ENCODE measurements at regions not wholly inside any gene's neighbourhood (a gene's known extent, or its start where the extent isn't known, plus 50 kb on each side); places are given as distances from the start of the nearest gene placed in this dataset.
"Not testable (repeated sequence)": the region's sequence is repeated elsewhere in the genome, so short reads cannot be mapped to it uniquely, and the experiment has no call there.

- DNase-seq (ENCODE audit: low read depth): no peak
- H3K4me3 ChIP-seq (ENCODE audit: low read depth, low read length): no peak overlapping the region
- in situ Hi-C loops (cut with HindIII; ENCODE audit: low sequenced_read_pairs): no loop called here
- no peak for TF ChIP-seq CTCF (IDR thresholded peaks at IDR 0.05; ENCODE audit: low read depth, low read length, missing control alignments)
These were observed 166.7 kb downstream of the CRLF2 start for GRCh38 chrX:1045680-1046314.

GRCh38 chrX:1041091-1041490, 171.4 kb downstream of the CRLF2 start:
- no peak overlapping the region for H3K4me3 ChIP-seq (ENCODE audit: low read depth, low read length)
- in situ Hi-C loops (cut with HindIII; ENCODE audit: low sequenced_read_pairs): no loop called here
- no peak for DNase-seq (ENCODE audit: low read depth)
- TF ChIP-seq CTCF (IDR thresholded peaks at IDR 0.05; ENCODE audit: low read depth, low read length, missing control alignments): no peak

GRCh38 chrX:1035931-1036330, 176.5 kb downstream of the CRLF2 start:
- in situ Hi-C loops (cut with HindIII; ENCODE audit: low sequenced_read_pairs); DNase-seq (ENCODE audit: low read depth); H3K4me3 ChIP-seq (ENCODE audit: low read depth, low read length): not testable (repeated sequence)

- in situ Hi-C loops (cut with HindIII; ENCODE audit: low sequenced_read_pairs): no loop called here
- H3K4me3 ChIP-seq (ENCODE audit: low read depth, low read length): no peak overlapping the region
- no peak for TF ChIP-seq CTCF (IDR thresholded peaks at IDR 0.05; ENCODE audit: low read depth, low read length, missing control alignments)
- no peak for DNase-seq (ENCODE audit: low read depth)
These were observed 177.2 kb downstream of the CRLF2 start for GRCh38 chrX:1035206-1035605.

GRCh38 chrX:1034717-1035116, 177.7 kb downstream of the CRLF2 start:
- in situ Hi-C loops (cut with HindIII; ENCODE audit: low sequenced_read_pairs): no loop called here
- DNase-seq (ENCODE audit: low read depth): no peak
- H3K4me3 ChIP-seq (ENCODE audit: low read depth, low read length): no peak overlapping the region
- no peak for TF ChIP-seq CTCF (IDR thresholded peaks at IDR 0.05; ENCODE audit: low read depth, low read length, missing control alignments)

DNA sequence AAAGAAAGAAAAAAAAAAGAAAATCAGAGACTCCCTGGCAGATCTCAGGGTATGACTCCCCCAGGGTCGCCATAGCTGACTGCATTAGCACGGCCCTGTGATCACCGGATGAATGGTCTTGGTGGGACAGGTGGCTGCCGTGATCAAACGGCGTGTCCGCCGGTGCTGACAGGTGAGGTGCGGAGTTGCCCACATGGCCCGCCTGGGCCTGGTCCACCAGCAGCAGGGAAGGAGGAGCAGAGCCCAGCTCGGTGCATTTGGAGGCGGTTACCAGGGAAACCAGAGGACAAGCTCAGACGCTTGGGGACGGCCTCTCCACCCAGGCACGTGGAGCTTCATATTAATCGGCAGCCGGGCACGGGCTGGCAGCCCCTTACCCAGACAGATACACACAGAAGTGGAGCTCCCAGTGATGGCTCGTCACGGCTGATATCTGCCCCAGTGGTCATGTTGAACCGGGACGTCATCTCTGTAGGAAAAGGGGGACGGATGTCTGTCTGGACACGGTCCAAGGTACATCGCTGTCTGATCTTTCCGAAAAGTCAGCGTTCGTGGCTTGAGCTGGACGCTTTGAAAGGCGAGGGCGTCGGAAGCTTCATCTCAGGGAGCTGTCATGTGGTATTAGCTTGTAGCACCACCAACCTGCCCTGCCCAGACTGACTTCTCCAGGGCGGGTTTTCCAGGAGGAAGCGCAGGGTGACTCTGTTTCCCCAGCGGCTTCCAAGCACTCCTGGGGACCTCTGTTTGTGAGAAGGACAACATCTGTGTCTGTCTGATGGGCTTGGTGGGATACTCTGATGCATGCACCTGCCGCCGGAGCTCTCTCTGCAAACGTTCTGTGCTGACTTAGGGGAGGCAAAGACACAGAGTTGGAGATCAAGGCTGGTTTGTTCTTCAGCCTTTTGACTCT, 180.7 kb downstream of the CRLF2 start:
- in situ Hi-C loops (cut with HindIII; ENCODE audit: low sequenced_read_pairs): no loop called here

More for the DNA sequence above, 180.7 kb downstream of the CRLF2 start:
- no peak for DNase-seq (ENCODE audit: low read depth)
- no peak overlapping the region for H3K4me3 ChIP-seq (ENCODE audit: low read depth, low read length)
- no peak for TF ChIP-seq CTCF (IDR thresholded peaks at IDR 0.05; ENCODE audit: low read depth, low read length, missing control alignments)

Data from astrocyte of the cerebellum (primary cell).